GM19395 (cell line): ENCODE measurements at regions not wholly inside any gene's neighbourhood (a gene's known extent, or its start where the extent isn't known, plus 50 kb on each side); places are given as distances from the start of the nearest gene placed in this dataset.

Experiments
- ATAC-seq: cut with Tn5 transposase; IDR thresholded peaks from one replicate; pipeline ENCODE4 v1.9.1; 2021; ENCODE audit warnings: mild to moderate bottlenecking, moderate library complexity; ENCODE audit not compliant: unreplicated experiment

- ATAC-seq: no peak
Observed at GRCh38 chr10:36711361-36711760, 414.0 kb upstream of the ANKRD30A start.

- no peak for ATAC-seq
Observed at GRCh38 chr10:36704124-36704523, 421.3 kb upstream of the ANKRD30A start.

DNA sequence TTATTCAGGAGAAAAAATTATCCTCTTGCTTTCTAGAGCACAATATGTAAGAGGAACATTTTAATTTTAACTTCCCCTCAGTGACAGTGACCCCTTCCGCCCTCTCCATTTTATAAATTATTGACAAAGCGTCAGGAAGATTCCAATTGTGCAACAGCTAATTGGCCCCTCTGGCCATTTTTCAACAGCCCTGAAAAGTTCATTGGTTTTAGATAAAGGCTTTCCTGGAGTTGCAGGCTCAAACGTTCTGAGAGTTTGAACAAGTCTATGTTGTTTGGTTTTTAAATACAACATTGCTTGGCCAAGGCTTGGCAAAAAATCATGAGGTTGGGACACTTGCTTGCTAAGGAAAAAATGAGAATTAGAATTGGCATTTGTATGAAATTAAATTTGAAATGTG is 422.2 kb upstream of the ANKRD30A start:
- no peak for ATAC-seq

GRCh38 chr10:36700123-36700522 is 425.3 kb upstream of the ANKRD30A start:
- no peak for ATAC-seq

- no peak for ATAC-seq
Observed at GRCh38 chr10:36692759-36693158, 432.6 kb upstream of the ANKRD30A start.

GRCh38 chr10:36688717-36689116 is 436.7 kb upstream of the ANKRD30A start:
- no peak for ATAC-seq

DNA sequence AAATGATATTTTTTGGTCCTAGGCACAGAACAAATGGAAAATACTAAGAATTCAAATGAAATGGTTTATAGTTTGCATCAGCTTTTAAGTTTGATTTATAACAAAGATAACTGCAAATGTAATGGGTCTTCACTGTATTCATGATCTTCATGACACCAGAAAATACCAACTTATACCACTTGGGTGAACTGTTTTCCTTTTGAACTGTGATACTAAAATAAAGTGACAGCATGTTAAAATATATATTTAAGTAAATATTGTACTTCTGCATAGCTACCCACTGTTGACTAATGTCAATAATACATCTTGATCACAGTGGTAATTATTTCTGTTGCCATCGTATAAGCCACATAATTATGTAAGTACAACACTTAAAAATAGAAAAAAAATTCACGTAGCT is 442.0 kb upstream of the ANKRD30A start:
- no peak for ATAC-seq

GRCh38 chr10:36681751-36682632 is 443.4 kb upstream of the ANKRD30A start:
- ATAC-seq: no peak

GRCh38 chr10:36679554-36679953 is 445.8 kb upstream of the ANKRD30A start:
- ATAC-seq: no peak

DNA sequence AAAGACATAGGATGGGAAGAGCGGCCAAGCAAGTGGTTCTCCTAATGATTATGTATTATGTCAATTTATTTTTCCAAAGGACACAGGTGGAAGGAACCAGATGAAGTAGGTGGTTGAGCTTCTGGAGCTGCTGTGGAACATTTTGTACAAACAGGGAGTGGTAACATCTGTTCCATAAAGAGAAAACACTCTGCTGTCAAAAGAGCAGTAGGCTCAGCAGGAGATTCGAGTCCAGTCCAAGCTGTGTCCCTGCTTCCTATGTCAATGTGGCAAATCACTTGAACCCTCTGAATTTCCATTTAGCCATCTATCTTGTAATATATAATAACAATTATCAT is 448.0 kb upstream of the ANKRD30A start:
- ATAC-seq: no peak

DNA sequence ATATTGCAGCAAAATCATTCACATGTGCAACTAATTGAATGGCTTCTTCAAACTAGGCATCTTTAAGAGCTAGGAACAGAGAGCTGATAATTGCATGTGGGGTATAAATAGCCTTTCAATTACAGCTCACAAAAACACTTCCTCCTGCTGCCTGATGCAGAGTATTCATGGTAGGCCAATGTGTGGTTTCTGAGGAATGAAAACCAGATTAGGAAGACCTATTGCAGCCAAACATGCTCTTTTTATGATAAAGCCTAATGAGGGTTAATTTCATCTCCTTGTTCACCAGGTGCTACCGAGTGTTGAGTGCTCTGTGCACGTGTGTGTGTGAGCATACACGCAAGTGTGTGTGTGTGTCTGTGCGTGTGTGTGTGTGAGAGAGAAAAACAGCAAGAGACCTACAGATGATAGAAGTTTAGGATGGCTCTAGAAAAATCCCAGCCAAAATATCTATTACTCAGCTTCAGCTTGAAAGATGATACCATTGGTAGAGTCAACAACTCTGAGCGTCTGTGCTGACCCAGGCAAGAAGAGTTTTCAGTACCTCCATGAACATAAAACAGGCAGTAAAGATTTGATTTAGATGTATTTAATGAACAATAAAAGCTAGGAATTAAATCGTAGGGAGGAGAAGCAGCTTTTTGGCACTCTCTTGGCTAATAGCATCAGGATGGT is 448.5 kb upstream of the ANKRD30A start:
- no peak for ATAC-seq

GRCh38 chr10:36676321-36676720 is 449.1 kb upstream of the ANKRD30A start:
- ATAC-seq: no peak

GRCh38 chr10:36675458-36675880 is 449.9 kb upstream of the ANKRD30A start:
- no peak for ATAC-seq

DNA sequence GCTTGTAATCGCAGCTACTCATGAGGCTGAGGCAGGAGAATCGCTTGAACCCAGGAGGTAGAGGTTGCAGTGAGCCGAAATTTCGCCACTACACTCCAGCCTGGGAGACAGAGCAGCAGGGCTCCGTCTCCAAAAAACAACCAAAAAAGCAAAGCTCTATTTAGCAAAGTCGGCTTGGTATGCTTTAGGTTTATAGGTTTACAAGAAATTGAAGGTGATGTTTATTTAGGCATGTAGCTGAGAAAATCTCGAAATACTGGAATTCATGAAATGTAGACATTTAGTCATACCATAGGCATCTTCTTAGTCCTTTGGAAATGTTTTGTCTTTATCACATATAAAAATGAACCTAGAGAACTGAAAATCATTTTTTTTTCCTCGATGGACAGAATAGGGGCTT is 453.8 kb upstream of the ANKRD30A start:
- no peak for ATAC-seq

GRCh38 chr10:36670621-36671402 is 454.6 kb upstream of the ANKRD30A start:
- ATAC-seq: no peak

- no peak for ATAC-seq
Observed at GRCh38 chr10:36669615-36670352, 455.6 kb upstream of the ANKRD30A start.

- ATAC-seq: no peak
Observed at GRCh38 chr10:36666451-36666850, 458.9 kb upstream of the ANKRD30A start.

- ATAC-seq: no peak
Observed at GRCh38 chr10:36662571-36662970, 462.8 kb upstream of the ANKRD30A start.

GRCh38 chr10:36650274-36650673 is 475.1 kb upstream of the ANKRD30A start:
- no peak for ATAC-seq

DNA sequence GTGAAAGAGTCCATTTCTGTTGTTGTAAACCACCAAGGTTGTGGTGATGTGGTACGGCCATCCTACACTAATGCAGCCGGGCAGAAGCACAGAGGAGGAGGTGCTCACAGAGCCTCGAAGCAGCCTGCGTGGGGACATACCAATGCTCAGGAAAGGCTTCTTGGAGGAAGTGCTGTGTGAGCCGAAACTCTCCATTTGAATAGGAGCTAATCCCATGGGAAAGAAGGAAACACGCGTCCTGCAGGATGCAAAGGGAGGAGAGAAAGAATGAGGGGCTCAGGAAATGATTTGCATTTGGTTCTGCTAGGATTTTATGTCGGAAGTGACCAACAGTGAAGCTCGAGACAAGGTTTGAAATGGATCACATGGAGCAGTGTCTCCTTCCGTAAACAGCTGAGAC is 477.9 kb upstream of the ANKRD30A start:
- ATAC-seq: no peak

DNA sequence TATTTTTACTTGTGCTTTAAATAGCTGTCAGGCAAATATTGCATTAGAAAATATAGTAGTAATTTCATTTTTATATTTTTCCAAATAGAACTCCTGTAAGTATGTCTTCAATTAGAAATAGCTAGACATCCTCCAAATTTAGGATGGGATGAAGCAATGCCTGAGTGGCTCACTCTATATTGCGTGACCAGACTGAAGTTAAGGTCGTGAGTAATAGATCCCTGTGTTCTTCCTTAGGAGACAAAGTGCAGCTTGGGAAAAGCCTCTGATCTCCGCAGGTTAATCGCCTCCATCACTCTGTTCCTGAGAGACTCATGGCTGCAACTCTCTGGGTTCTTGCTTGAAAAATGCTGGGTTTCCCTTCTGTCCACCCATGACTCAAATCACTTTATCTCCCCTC is 484.8 kb upstream of the ANKRD30A start:
- ATAC-seq: no peak
